22Rv1 (cell line): ENCODE measurements at regions not wholly inside any gene's neighbourhood (a gene's known extent, or its start where the extent isn't known, plus 50 kb on each side); places are given as distances from the start of the nearest gene placed in this dataset.

Experiments
- ZFX ChIP-seq: fragments of 450-650 bp; IDR thresholded peaks from 2 replicates; pipeline ENCODE4 v1.6.1; 2017; ENCODE audit warnings: antibody characterized with exemption, borderline replicate concordance
- TF ChIP-seq, protein P1 (sequence below): fragments of 450-650 bp; IDR thresholded peaks from 2 replicates; pipeline ENCODE4 v1.5.1; 2017; ENCODE audit warnings: mild to moderate bottlenecking

GRCh38 chr14:58709949-58710348 is 72.2 kb downstream of the DACT1 start:
- TF ChIP-seq, protein P1, sequence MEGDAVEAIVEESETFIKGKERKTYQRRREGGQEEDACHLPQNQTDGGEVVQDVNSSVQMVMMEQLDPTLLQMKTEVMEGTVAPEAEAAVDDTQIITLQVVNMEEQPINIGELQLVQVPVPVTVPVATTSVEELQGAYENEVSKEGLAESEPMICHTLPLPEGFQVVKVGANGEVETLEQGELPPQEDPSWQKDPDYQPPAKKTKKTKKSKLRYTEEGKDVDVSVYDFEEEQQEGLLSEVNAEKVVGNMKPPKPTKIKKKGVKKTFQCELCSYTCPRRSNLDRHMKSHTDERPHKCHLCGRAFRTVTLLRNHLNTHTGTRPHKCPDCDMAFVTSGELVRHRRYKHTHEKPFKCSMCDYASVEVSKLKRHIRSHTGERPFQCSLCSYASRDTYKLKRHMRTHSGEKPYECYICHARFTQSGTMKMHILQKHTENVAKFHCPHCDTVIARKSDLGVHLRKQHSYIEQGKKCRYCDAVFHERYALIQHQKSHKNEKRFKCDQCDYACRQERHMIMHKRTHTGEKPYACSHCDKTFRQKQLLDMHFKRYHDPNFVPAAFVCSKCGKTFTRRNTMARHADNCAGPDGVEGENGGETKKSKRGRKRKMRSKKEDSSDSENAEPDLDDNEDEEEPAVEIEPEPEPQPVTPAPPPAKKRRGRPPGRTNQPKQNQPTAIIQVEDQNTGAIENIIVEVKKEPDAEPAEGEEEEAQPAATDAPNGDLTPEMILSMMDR, result no peak
- TF ChIP-seq ZFX, result no peak
